IMR-90 (cell line): ENCODE measurements at regions not wholly inside any gene's neighbourhood (a gene's known extent, or its start where the extent isn't known, plus 50 kb on each side); places are given as distances from the start of the nearest gene placed in this dataset.

ENCODE experiments used
- ATAC-seq: fragments of 200-7000 bp; cut with Tn5 transposase; 2 replicates; pipeline ENCODE4 v1.9.1; 2020; ENCODE audit warnings: low read depth, mild to moderate bottlenecking, moderate library complexity
- BruUV-seq: library from RNA; stranded (reverse); fragments of 400-500 nt; replicated peaks from 2 replicates; lab custom pipeline; 2021; lab: Mats Ljungman, UMichigan
- CTCF ChIA-PET: fragments of 300-600 bp; formaldehyde crosslinking; extraction: SDS; loops from one replicate; lab custom pipeline; 2021; ENCODE audit warnings: antibody characterized with exemption; lab: Yijun Ruan, JAX
- POLR2A ChIA-PET: fragments of 300-600 bp; sonication (Branson Sonifier 250); formaldehyde crosslinking; loops from one replicate; lab custom pipeline; 2022; ENCODE audit warnings: antibody characterized with exemption; ENCODE audit not compliant: unreplicated experiment; lab: Charles Lee
- DNase-seq: peaks from one replicate; pipeline ENCODE4 v3.0.0; 2013
- H2AFZ ChIP-seq: replicated peaks from 2 replicates; pipeline ENCODE3; 2013; ENCODE audit warnings: low read length, mild to moderate bottlenecking; ENCODE audit not compliant: poor library complexity
- H2AK5ac ChIP-seq: 2 replicates; pipeline ENCODE4 v1.6.1; 2013; ENCODE audit warnings: low read depth, low read length, inconsistent platforms
- H2AK9ac ChIP-seq: replicated peaks from 2 replicates; pipeline ENCODE3; 2013; ENCODE audit warnings: mild to moderate bottlenecking, low read depth, low read length, moderate library complexity; ENCODE audit not compliant: poor library complexity
- H2BK120ac ChIP-seq: 2 replicates; pipeline ENCODE4 v1.6.1; 2013; ENCODE audit warnings: low read depth, low read length, inconsistent platforms
- H2BK15ac ChIP-seq: 3 replicates; pipeline ENCODE4 v1.6.1; 2013; ENCODE audit warnings: low read depth, low read length, inconsistent platforms
- H2BK20ac ChIP-seq: 2 replicates; pipeline ENCODE4 v1.6.1; 2013; ENCODE audit warnings: low read depth, mild to moderate bottlenecking, inconsistent platforms, low read length, moderate library complexity
- H2BK5ac ChIP-seq: 2 replicates; pipeline ENCODE4 v1.6.1; 2013; ENCODE audit warnings: mild to moderate bottlenecking, low read depth, low read length, inconsistent platforms; ENCODE audit not compliant: poor library complexity, severe bottlenecking
- H3K14ac ChIP-seq: replicated peaks from 2 replicates; pipeline ENCODE4 v1.6.1; 2013; ENCODE audit warnings: low read depth, low read length, inconsistent platforms
- H3K18ac ChIP-seq: 2 replicates; pipeline ENCODE4 v1.6.1; 2013; ENCODE audit warnings: low read depth, low read length, control low read depth
- H3K23ac ChIP-seq: 2 replicates; pipeline ENCODE4 v1.6.1; 2013; ENCODE audit warnings: low read depth, low read length, inconsistent platforms
- H3K27ac ChIP-seq: 2 replicates; pipeline ENCODE4 v1.5.1; 2013; ENCODE audit warnings: mild to moderate bottlenecking, control low read depth, low read length; ENCODE audit not compliant: insufficient read depth
- H3K27me3 ChIP-seq: 2 replicates; pipeline ENCODE4 v1.6.1; 2013; ENCODE audit warnings: low read length; ENCODE audit not compliant: control insufficient read depth, insufficient read depth
- H3K36me3 ChIP-seq: 2 replicates; pipeline ENCODE4 v1.6.1; 2013; ENCODE audit warnings: low read length, mixed read lengths; ENCODE audit not compliant: control insufficient read depth, insufficient read depth
- H3K4ac ChIP-seq: 2 replicates; pipeline ENCODE4 v1.6.1; 2013; ENCODE audit warnings: low read depth, low read length, inconsistent platforms
- H3K4me1 ChIP-seq: 2 replicates; pipeline ENCODE4 v1.6.1; 2013; ENCODE audit warnings: low read length, mixed read lengths; ENCODE audit not compliant: control insufficient read depth, insufficient read depth
- H3K4me2 ChIP-seq: 2 replicates; pipeline ENCODE4 v1.6.1; 2013; ENCODE audit warnings: low read depth, mild to moderate bottlenecking, control low read depth, low read length, moderate library complexity
- H3K4me3 ChIP-seq: 2 replicates; pipeline ENCODE4 v1.5.1; 2013; ENCODE audit warnings: low read depth, mild to moderate bottlenecking, control low read depth, low read length, moderate library complexity; ENCODE audit not compliant: insufficient read depth
- H3K56ac ChIP-seq: 2 replicates; pipeline ENCODE4 v1.6.1; 2013; ENCODE audit warnings: low read length, inconsistent platforms; ENCODE audit not compliant: insufficient read depth; ENCODE audit errors: extremely low read depth
- H3K79me1 ChIP-seq, 2 experiments: 2 replicates each; pipeline ENCODE4 v1.6.1; 2013; ENCODE audit warnings: low read length in 2 of 2, inconsistent platforms in 1 of 2, low read depth in 1 of 2
- H3K9ac ChIP-seq: 2 replicates; pipeline ENCODE4 v1.6.1; 2013; ENCODE audit warnings: low read depth, low read length, control low read depth
- H3K9me1 ChIP-seq: 2 replicates; pipeline ENCODE4 v1.6.1; 2013; ENCODE audit warnings: low read length, inconsistent platforms; ENCODE audit not compliant: insufficient read depth
- H3K9me3 ChIP-seq: 2 replicates; pipeline ENCODE4 v1.6.1; 2013; ENCODE audit warnings: low read length; ENCODE audit not compliant: control insufficient read depth, insufficient read depth
- H4K20me1 ChIP-seq: 2 replicates; pipeline ENCODE4 v1.6.1; 2013; ENCODE audit warnings: low read length, inconsistent platforms; ENCODE audit not compliant: insufficient read depth
- H4K5ac ChIP-seq: 2 replicates; pipeline ENCODE4 v1.6.1; 2013; ENCODE audit warnings: mild to moderate bottlenecking, low read depth, low read length, control low read depth
- H4K8ac ChIP-seq, 2 experiments: 2 replicates each; pipeline ENCODE4 v1.6.1; 2013; ENCODE audit warnings: low read depth in 2 of 2, low read length in 2 of 2, control low read depth in 1 of 2, inconsistent platforms in 1 of 2
- H4K91ac ChIP-seq: 2 replicates; pipeline ENCODE4 v1.6.1; 2013; ENCODE audit warnings: low read depth, low read length, inconsistent platforms; ENCODE audit not compliant: insufficient read depth
- BHLHE40 ChIP-seq: fragments of 150-350 bp; IDR thresholded peaks from 2 replicates; pipeline ENCODE4 v1.6.1; 2016; ENCODE audit warnings: mild to moderate bottlenecking, low read depth, low read length
- CEBPB ChIP-seq: IDR thresholded peaks from 2 replicates; pipeline ENCODE4 v1.6.1; 2012; ENCODE audit warnings: low read depth, low read length, improper control_type of control experiment
- CHD1 ChIP-seq: IDR thresholded peaks from 2 replicates; pipeline ENCODE4 v1.6.1; 2012; ENCODE audit warnings: low read depth, low read length, improper control_type of control experiment
- CTCF ChIP-seq: conservative IDR thresholded peaks from 2 replicates; pipeline ENCODE4 v1.5.1; 2012; ENCODE audit warnings: mild to moderate bottlenecking, low read depth, low read length, improper control_type of control experiment
- ELK1 ChIP-seq: fragments of 150-350 bp; IDR thresholded peaks from 2 replicates; pipeline ENCODE4 v1.6.1; 2016; ENCODE audit warnings: low read depth, mild to moderate bottlenecking, low read length, moderate library complexity, borderline replicate concordance
- FOS ChIP-seq: fragments of 150-350 bp; IDR thresholded peaks from 2 replicates; pipeline ENCODE4 v1.6.1; 2016; ENCODE audit warnings: low read depth, low read length
- MAFK ChIP-seq: IDR thresholded peaks from 2 replicates; pipeline ENCODE4 v1.6.1; 2012; ENCODE audit warnings: low read depth, low read length, improper control_type of control experiment
- MAZ ChIP-seq: IDR thresholded peaks from 2 replicates; pipeline ENCODE4 v1.6.1; 2012; ENCODE audit warnings: low read depth, mild to moderate bottlenecking, low read length, improper control_type of control experiment, moderate library complexity, borderline replicate concordance
- MXI1 ChIP-seq: IDR thresholded peaks from 2 replicates; pipeline ENCODE4 v1.6.1; 2012; ENCODE audit warnings: low read depth, mild to moderate bottlenecking, low read length, moderate library complexity, borderline replicate concordance
- NFE2L2 ChIP-seq: fragments of 150-350 bp; IDR thresholded peaks from 2 replicates; pipeline ENCODE4 v1.6.1; 2016; ENCODE audit warnings: low read depth, mild to moderate bottlenecking, low read length
- POLR2A ChIP-seq: IDR thresholded peaks from 2 replicates; pipeline ENCODE4 v1.6.1; 2012; ENCODE audit warnings: mild to moderate bottlenecking, low read depth, low read length
- RAD21 ChIP-seq: IDR thresholded peaks from 2 replicates; pipeline ENCODE4 v1.6.1; 2012; ENCODE audit warnings: low read length, improper control_type of control experiment
- RCOR1 ChIP-seq: IDR thresholded peaks from 2 replicates; pipeline ENCODE4 v1.6.1; 2012; ENCODE audit warnings: mild to moderate bottlenecking, low read length, improper control_type of control experiment; ENCODE audit not compliant: insufficient replicate concordance
- RFX5 ChIP-seq: IDR thresholded peaks from 2 replicates; pipeline ENCODE4 v1.8.0; 2012; ENCODE audit warnings: low read depth, mild to moderate bottlenecking, low read length, moderate library complexity
- SMC3 ChIP-seq: fragments of 150-350 bp; IDR thresholded peaks from 2 replicates; pipeline ENCODE4 v1.6.1; 2016; ENCODE audit warnings: low read depth, mild to moderate bottlenecking, antibody characterized with exemption, low read length, moderate library complexity
- USF2 ChIP-seq: fragments of 150-350 bp; IDR thresholded peaks from 2 replicates; pipeline ENCODE4 v1.6.1; 2017; ENCODE audit warnings: mild to moderate bottlenecking, antibody characterized with exemption, low read length, low read depth
- WGBS, 2 experiments: methylation state at CpG; one replicate each; pipeline versions ENCODE4 v1.1.5 to v1.1.7; 2013; ENCODE audit warnings: missing lambda C conversion rate in 2 of 2; ENCODE audit not compliant: insufficient read length in 1 of 2; ENCODE audit errors: extremely low coverage in 2 of 2; 5-methylcytosine and 5-hydroxymethylcytosine counted together
- dilution Hi-C: fragments of 300-500 bp; cut with HindIII; formaldehyde crosslinking; loops from one replicate; pipeline ENCODE4 v1.14.3; 2018; ENCODE audit warnings: low sequenced_read_pairs; ENCODE audit not compliant: unreplicated experiment
- in situ Hi-C: fragments of 300-500 bp; cut with MboI; formaldehyde crosslinking; loops from 3 replicates; pipeline ENCODE4 v1.14.3; 2019; ENCODE audit warnings: low sequenced_read_pairs, inconsistent platforms, mixed read lengths
- intact Hi-C: fragments of 100-400 bp; cut with micrococcal nuclease; formaldehyde crosslinking; loops from 2 replicates; pipeline ENCODE4 v1.10.0; 2022

GRCh38 chr2:52686935-52687334, 1080.7 kb upstream of the CHAC2 start:
- Histone ChIP-seq H3K27me3 (no peaks in the 10 kb centered on the region), H3K18ac (no peak overlapping the region), H4K20me1 (no peaks in the 10 kb centered on the region), H2AK9ac (no peak overlapping the region), H3K27ac (no peak overlapping the region), H2BK20ac (no peak overlapping the region), H4K5ac (no peak overlapping the region), H2BK5ac (no peak overlapping the region), H3K9me1 (no peaks in the 10 kb centered on the region), H2BK120ac (no peak overlapping the region), H3K14ac (no peak overlapping the region), H3K56ac (no peak overlapping the region), H3K4me3 (no peak overlapping the region), H2AFZ (no peak overlapping the region), H2BK15ac (no peak overlapping the region), H3K9me3 (no peaks in the 10 kb centered on the region), H3K4me1 (0 out of 2 replicates have a peak, but pooled peaks cover 2% of the 10 kb centered on the region), H3K23ac (no peak overlapping the region), H3K4ac (no peak overlapping the region), H3K79me1 (no peaks in the 10 kb centered on the region), H3K9ac (no peak overlapping the region), H4K91ac (no peak overlapping the region), H3K4me2 (no peak overlapping the region), H3K36me3 (no peaks in the 10 kb centered on the region), H4K8ac (no peak overlapping the region), H2AK5ac (no peak overlapping the region)
- no peak for TF ChIP-seq ELK1
- no peak for TF ChIP-seq MAFK
- no peak for TF ChIP-seq RAD21
- TF ChIP-seq USF2: 0 out of 2 replicates have a peak, but pooled peaks have one; percentile 29
- peak; percentile 10; the same call in 1 of the 2 replicates for TF ChIP-seq CEBPB
- TF ChIP-seq BHLHE40: peak; percentile 50; the same call in 1 of the 2 replicates
- no peak for TF ChIP-seq RCOR1
- TF ChIP-seq FOS: peak; percentile 54
- no peak for TF ChIP-seq SMC3
- TF ChIP-seq MXI1: no peak
- TF ChIP-seq RFX5: no peak
- no peak for TF ChIP-seq POLR2A
- no peak for TF ChIP-seq MAZ
- TF ChIP-seq NFE2L2: no peak
- no peak for TF ChIP-seq CHD1
- TF ChIP-seq CTCF: no peak
- no TSS peak for BruUV-seq
- peak; percentile 86 for ATAC-seq
- in situ Hi-C loops (no loop called here), dilution Hi-C loops (no loop called here), intact Hi-C loops (no loop called here)
- POLR2A ChIA-PET: no interaction called here
- CTCF ChIA-PET: no interaction called here
- DNase-seq: peak; percentile 93
- 0% methylated on average over 1 of the region's 2 CpGs; no CpG with 5 or more reads in 1 of the 2 experiments for WGBS, 2 experiments
